ENCODE measurements at regions not wholly inside any gene's neighbourhood (a gene's known extent, or its start where the extent isn't known, plus 50 kb on each side); places are given as distances from the start of the nearest gene placed in this dataset.

DNA sequence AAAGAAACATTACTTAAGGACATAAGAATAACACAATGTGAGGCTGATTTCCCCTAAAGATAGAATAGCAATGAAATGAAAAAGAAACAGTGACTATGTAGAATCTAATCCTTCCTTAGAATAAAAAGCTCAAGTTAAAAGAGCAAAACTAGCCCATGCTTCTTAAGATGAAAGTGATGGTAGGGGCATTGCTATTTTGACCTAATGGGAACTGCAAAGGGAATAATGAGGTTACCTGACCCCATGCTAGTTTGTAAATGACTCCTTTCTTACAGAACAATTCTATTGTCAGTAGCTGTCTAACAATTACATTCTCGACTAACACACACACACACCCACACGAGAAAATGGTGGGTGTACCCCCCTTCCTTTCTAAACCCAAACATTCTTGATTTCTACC is 575.8 kb downstream of the CSNK1G3 start:
- Histone ChIP-seq H3K9ac (ENCODE audit: low read length) (no peak overlapping the region), H3K4me3 (replicated peaks in 1 of 2; ENCODE audit: low read depth in 1 of 2, low read length in 2 of 2) (no peak overlapping the region), H3K36me3 (ENCODE audit: control insufficient read depth in 1 of 2, insufficient read depth in 2 of 2, low read length in 2 of 2) (no peaks in the 10 kb centered on the region), H3K27ac (ENCODE audit: low read depth, low read length) (no peak overlapping the region), H3K79me2 (ENCODE audit: insufficient read depth, low read length) (no peaks in the 10 kb centered on the region), H3K9me3 (ENCODE audit: control insufficient read depth in 1 of 2, insufficient read depth in 1 of 2, low read depth in 1 of 2, low read length in 2 of 2) (no peaks in the 10 kb centered on the region), H4K20me1 (ENCODE audit: insufficient read depth) (no peaks in the 10 kb centered on the region), H3K4me2 (ENCODE audit: low read length) (no peak overlapping the region), H3K9me2 (ENCODE audit: insufficient read depth) (no peaks in the 10 kb centered on the region), H2AFZ (ENCODE audit: low read depth, low read length, poor library complexity, severe bottlenecking) (no peak overlapping the region), H3K4me1 (ENCODE audit: control insufficient read depth in 1 of 2, insufficient read depth in 2 of 2, low read length in 2 of 2) (no peaks in the 10 kb centered on the region), H3K27me3 (ENCODE audit: insufficient read depth, low read length) (no peaks in the 10 kb centered on the region)
- no peak for ATAC-seq
- ChIA-PET POLR2A (no interaction called here), RAD21 (ENCODE audit: low non-redundant PET in 1 of 2, low total read pairs in 2 of 2, uncharacterized antibody in 2 of 2, unreplicated experiment in 2 of 2) (no interaction called here), CTCF (no interaction called here)
- no TSS peak for BruUV-seq (replicated peaks)
- no peak for DNase-seq (ENCODE audit: low read depth, low spot score)
- intact Hi-C loops (cut with micrococcal nuclease), result no loop called here
- TF ChIP-seq, protein P1, sequence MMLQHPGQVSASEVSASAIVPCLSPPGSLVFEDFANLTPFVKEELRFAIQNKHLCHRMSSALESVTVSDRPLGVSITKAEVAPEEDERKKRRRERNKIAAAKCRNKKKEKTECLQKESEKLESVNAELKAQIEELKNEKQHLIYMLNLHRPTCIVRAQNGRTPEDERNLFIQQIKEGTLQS (IDR thresholded peaks at IDR 0.05), result no peak

DNA sequence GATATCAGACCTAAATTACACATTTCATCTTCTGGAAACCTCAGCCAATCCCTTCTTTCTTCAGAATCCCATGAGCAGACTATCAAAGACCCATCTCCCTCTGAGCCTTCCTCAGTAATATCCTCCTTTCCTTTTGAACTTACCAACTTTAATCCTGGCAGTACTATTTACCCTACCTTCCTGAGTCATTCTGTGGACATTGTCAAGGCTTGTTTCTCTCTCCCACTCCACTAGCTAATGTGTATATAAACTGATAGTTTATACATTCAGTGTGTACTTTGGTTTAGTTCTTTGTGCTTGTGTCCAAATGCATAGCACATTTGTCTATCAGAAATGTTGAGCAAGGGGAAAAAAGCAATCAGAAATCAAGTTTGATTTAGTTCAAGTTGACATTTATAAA is 568.3 kb downstream of the CSNK1G3 start:
- H3K79me2 ChIP-seq (ENCODE audit: insufficient read depth, low read length), result no peaks in the 10 kb centered on the region
- TF ChIP-seq, protein P2, sequence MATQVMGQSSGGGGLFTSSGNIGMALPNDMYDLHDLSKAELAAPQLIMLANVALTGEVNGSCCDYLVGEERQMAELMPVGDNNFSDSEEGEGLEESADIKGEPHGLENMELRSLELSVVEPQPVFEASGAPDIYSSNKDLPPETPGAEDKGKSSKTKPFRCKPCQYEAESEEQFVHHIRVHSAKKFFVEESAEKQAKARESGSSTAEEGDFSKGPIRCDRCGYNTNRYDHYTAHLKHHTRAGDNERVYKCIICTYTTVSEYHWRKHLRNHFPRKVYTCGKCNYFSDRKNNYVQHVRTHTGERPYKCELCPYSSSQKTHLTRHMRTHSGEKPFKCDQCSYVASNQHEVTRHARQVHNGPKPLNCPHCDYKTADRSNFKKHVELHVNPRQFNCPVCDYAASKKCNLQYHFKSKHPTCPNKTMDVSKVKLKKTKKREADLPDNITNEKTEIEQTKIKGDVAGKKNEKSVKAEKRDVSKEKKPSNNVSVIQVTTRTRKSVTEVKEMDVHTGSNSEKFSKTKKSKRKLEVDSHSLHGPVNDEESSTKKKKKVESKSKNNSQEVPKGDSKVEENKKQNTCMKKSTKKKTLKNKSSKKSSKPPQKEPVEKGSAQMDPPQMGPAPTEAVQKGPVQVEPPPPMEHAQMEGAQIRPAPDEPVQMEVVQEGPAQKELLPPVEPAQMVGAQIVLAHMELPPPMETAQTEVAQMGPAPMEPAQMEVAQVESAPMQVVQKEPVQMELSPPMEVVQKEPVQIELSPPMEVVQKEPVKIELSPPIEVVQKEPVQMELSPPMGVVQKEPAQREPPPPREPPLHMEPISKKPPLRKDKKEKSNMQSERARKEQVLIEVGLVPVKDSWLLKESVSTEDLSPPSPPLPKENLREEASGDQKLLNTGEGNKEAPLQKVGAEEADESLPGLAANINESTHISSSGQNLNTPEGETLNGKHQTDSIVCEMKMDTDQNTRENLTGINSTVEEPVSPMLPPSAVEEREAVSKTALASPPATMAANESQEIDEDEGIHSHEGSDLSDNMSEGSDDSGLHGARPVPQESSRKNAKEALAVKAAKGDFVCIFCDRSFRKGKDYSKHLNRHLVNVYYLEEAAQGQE (IDR thresholded peaks at IDR 0.05; ENCODE audit: low read depth), result no peak
- TF ChIP-seq, protein P3, sequence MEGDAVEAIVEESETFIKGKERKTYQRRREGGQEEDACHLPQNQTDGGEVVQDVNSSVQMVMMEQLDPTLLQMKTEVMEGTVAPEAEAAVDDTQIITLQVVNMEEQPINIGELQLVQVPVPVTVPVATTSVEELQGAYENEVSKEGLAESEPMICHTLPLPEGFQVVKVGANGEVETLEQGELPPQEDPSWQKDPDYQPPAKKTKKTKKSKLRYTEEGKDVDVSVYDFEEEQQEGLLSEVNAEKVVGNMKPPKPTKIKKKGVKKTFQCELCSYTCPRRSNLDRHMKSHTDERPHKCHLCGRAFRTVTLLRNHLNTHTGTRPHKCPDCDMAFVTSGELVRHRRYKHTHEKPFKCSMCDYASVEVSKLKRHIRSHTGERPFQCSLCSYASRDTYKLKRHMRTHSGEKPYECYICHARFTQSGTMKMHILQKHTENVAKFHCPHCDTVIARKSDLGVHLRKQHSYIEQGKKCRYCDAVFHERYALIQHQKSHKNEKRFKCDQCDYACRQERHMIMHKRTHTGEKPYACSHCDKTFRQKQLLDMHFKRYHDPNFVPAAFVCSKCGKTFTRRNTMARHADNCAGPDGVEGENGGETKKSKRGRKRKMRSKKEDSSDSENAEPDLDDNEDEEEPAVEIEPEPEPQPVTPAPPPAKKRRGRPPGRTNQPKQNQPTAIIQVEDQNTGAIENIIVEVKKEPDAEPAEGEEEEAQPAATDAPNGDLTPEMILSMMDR (IDR thresholded peaks at IDR 0.05 in 2 of 3, conservative IDR thresholded peaks at IDR 0.05 in 1 of 3; ENCODE audit: borderline replicate concordance in 1 of 3, insufficient read depth in 1 of 3, low read depth in 2 of 3, low read length in 2 of 3), result no peak
- TF ChIP-seq EZH2phosphoT487 (IDR thresholded peaks at IDR 0.05; ENCODE audit: borderline replicate concordance) (no peak), SIN3A (IDR thresholded peaks at IDR 0.05; ENCODE audit: low read depth) (no peak), EGR1 (IDR thresholded peaks at IDR 0.05; ENCODE audit: low read depth) (no peak), ZNF274 (IDR thresholded peaks at IDR 0.05; ENCODE audit: low read depth, low read length) (no peak), ZFX (IDR thresholded peaks at IDR 0.05) (no peak), ELF1 (IDR thresholded peaks at IDR 0.05; ENCODE audit: borderline replicate concordance, low read depth) (no peak)
- TF ChIP-seq, protein P4, sequence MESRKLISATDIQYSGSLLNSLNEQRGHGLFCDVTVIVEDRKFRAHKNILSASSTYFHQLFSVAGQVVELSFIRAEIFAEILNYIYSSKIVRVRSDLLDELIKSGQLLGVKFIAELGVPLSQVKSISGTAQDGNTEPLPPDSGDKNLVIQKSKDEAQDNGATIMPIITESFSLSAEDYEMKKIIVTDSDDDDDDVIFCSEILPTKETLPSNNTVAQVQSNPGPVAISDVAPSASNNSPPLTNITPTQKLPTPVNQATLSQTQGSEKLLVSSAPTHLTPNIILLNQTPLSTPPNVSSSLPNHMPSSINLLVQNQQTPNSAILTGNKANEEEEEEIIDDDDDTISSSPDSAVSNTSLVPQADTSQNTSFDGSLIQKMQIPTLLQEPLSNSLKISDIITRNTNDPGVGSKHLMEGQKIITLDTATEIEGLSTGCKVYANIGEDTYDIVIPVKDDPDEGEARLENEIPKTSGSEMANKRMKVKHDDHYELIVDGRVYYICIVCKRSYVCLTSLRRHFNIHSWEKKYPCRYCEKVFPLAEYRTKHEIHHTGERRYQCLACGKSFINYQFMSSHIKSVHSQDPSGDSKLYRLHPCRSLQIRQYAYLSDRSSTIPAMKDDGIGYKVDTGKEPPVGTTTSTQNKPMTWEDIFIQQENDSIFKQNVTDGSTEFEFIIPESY (IDR thresholded peaks at IDR 0.05; ENCODE audit: extremely low read depth, insufficient replicate concordance, low read length), result no peak
- ATAC-seq (no peak), DNase-seq (ENCODE audit: low read depth, low spot score) (no peak)
- H3K9me3 ChIP-seq (ENCODE audit: control insufficient read depth in 1 of 2, insufficient read depth in 1 of 2, low read depth in 1 of 2, low read length in 2 of 2), result no peaks in the 10 kb centered on the region
- H4K20me1 ChIP-seq (ENCODE audit: insufficient read depth), result no peaks in the 10 kb centered on the region
- no TSS peak for BruUV-seq (replicated peaks)
- ChIA-PET POLR2A (no interaction called here), CTCF (no interaction called here), RAD21 (ENCODE audit: low non-redundant PET in 1 of 2, low total read pairs in 2 of 2, uncharacterized antibody in 2 of 2, unreplicated experiment in 2 of 2) (no interaction called here)
- no peak overlapping the region for H3K4me2 ChIP-seq (ENCODE audit: low read length)
- intact Hi-C loops (cut with micrococcal nuclease), result no loop called here
- no peaks in the 10 kb centered on the region for H3K4me1 ChIP-seq (ENCODE audit: control insufficient read depth in 1 of 2, insufficient read depth in 2 of 2, low read length in 2 of 2)
- no peaks in the 10 kb centered on the region for H3K36me3 ChIP-seq (ENCODE audit: control insufficient read depth in 1 of 2, insufficient read depth in 2 of 2, low read length in 2 of 2)
- H3K9me2 ChIP-seq (ENCODE audit: insufficient read depth), result no peaks in the 10 kb centered on the region; the same call in 1 of the 2 replicates
- H3K4me3 ChIP-seq (replicated peaks in 1 of 2; ENCODE audit: low read depth in 1 of 2, low read length in 2 of 2), result no peak overlapping the region
- no peaks in the 10 kb centered on the region for H3K27me3 ChIP-seq (ENCODE audit: insufficient read depth, low read length)
- no peak overlapping the region for H3K9ac ChIP-seq (ENCODE audit: low read length)
- no peak overlapping the region for H2AFZ ChIP-seq (ENCODE audit: low read depth, low read length, poor library complexity, severe bottlenecking)
- H3K27ac ChIP-seq (ENCODE audit: low read depth, low read length), result no peak overlapping the region

Measured in HCT116 (cell line).